ELR (cell line): ENCODE measurements at regions not wholly inside any gene's neighbourhood (a gene's known extent, or its start where the extent isn't known, plus 50 kb on each side); places are given as distances from the start of the nearest gene placed in this dataset.

Experiments used
- DNase-seq: peaks from one replicate; pipeline ENCODE4 v3.0.0-alpha.2; 2015; ENCODE audit warnings: low read depth

- DNase-seq, result no peak
Measured at GRCh38 chr2:64283641-64284361, 139.6 kb upstream of the PELI1 start.

GRCh38 chr2:64284751-64285150 is 140.5 kb upstream of the PELI1 start:
- no peak for DNase-seq

- DNase-seq, result no peak
Measured at GRCh38 chr2:64287202-64287740, 143.1 kb upstream of the PELI1 start.

GRCh38 chr2:64288321-64289193 is 144.3 kb upstream of the PELI1 start:
- DNase-seq, result peak; percentile 38

DNA sequence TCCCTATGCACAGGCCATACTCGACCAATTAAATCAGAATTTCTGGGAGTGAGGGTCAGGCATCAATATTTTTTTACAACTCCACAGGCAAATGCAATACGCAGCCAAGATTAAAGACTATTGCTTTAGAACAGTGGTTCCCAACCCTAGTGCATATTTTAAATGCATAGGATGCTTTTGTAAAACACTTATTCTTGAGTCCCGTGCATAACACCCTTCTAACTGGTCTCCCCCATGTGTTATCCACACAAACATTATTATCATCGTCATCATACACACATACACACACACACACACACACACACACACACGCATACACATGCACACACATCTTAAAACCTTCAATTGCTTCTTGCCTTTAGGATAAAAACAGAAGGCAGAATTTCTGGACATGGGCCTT is 145.0 kb upstream of the PELI1 start:
- DNase-seq, result no peak

GRCh38 chr2:64289737-64290136 is 145.5 kb upstream of the PELI1 start:
- no peak for DNase-seq

- DNase-seq, result peak; percentile 58
Measured at GRCh38 chr2:64291181-64291580, 147.0 kb upstream of the PELI1 start.

DNA sequence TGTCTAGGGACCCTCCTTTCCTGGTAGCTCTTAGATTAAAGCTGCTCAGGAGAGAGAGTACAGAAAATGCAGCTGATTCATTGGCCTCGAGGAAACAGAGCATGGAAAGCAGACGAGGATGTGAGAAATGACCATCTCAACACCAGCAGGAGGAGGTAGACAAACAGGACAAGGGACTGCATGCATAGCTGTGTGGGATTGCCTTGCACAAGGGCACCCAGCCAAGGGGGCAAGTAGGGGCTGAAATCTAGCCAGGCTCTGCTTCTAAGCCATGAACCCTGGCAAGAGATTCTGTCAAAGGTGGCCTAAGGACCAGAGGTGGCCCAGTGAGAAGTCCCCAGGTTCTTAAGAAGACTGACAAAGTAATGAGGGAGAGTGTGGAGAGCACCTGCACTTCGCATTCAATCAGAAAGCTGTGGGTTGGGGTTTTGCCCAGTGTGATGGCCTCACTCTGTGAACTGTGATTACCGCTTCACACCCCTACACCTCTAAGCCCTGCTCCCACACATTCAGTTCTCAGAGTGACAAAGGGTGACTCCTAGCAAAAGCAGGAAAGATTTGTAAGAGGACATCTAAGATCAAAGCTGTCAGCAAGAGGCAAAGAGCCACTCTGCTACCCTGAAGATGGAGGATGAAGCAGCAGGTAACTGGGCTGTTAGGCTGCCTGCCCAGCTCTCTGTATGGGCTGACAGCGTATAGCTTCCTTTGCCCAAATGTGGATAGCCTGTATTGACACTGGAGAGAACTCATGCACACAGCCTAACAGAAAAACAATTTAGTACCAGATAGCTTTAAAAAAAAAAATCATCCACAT is 151.3 kb upstream of the PELI1 start:
- no peak for DNase-seq

DNA sequence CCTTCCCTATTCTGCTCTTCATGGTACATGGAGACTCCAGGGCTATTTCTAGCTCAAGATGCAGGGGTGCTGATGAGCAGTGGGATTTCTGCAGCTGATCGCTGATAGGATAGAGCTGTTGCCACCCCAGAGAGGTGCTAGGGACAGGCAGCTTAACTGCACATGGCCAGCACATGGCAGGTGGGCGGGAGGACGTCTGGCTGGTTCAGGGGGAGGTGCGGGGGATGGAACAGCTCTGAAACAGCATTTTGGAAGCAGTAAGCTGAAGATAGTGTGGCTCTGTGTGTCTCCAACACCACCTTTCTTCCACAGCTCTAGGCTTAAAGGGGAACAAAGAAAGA is 151.9 kb upstream of the PELI1 start:
- no peak for DNase-seq

DNA sequence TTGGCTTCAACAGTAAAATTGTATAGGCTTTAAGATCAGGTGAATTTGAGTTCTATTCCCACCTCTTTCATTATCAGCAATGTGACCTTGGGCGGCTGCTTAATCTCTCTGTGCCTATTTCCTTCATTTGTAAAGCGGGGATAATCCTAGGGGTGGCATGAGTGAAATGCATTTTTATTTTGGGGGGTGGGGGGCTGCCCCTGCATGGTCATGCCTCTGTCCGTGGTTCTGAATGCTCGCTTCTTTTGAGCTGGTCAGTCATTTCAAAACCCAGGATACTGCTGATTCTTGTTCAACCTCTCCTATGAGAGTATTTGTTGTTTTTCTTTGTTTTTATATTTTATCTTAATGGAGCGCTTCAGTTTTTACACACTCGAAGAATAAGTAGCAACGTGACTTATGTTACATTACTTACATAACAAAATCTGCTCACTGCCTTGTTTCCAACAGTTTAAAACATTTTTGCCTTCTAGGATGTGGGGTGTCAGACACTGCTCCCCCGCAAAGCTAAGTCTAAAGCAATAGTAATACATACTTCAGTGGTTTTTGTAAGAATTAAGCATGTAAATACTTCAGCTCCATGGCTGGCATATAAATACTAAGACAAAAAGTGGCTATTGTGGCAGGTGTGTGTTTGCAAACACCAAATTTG is 152.6 kb upstream of the PELI1 start:
- DNase-seq, result no peak

DNA sequence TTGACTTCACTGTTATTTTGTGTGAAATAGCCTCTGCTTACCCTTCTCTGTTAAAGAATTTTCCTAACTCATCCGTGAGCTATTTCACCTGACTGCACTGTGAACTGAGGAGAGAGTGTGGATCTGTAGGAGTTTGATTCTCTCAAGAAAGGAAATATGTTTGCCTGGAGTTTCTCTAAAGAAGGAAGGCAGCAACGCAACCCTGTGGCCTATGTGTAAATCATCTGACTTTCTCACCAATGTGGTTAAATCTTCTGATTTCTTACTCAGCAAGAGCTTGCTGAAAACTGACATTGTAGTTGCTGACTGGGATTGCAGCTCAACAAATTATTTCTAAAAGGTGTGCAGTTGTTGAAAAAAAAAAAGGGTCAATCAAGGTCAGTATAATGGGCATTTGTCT is 153.9 kb upstream of the PELI1 start:
- no peak for DNase-seq

GRCh38 chr2:64300066-64300465 is 153.9 kb upstream of the LGALSL start:
- no peak for DNase-seq

- DNase-seq, result no peak
Measured at GRCh38 chr2:64303250-64303649, 150.7 kb upstream of the LGALSL start.

DNA sequence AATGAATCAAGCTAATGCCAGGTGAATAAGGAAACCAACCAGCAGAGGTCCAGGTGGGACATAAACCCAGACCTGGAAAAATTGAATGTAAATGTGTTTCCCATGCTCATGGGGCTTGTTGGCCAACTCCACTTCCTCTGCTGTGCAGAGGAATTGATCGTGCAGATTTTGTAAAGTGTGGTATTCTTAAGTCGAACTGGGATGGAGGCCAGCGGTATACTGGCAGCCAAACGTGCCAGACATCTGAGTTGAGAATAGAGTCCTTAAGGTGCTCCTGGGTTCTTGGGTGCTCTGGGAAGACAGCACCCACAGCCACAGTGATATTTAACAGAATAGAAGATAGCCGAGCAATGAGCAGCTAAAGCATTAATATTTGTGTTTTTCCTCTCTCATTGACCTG is 146.5 kb upstream of the LGALSL start:
- DNase-seq, result no peak

GRCh38 chr2:64311191-64311910 is 142.6 kb upstream of the LGALSL start:
- DNase-seq, result no peak

- peak; percentile 85 for DNase-seq
Measured at GRCh38 chr2:64311948-64312621, 141.9 kb upstream of the LGALSL start.

GRCh38 chr2:64312622-64313397 is 141.2 kb upstream of the LGALSL start:
- no peak for DNase-seq

DNA sequence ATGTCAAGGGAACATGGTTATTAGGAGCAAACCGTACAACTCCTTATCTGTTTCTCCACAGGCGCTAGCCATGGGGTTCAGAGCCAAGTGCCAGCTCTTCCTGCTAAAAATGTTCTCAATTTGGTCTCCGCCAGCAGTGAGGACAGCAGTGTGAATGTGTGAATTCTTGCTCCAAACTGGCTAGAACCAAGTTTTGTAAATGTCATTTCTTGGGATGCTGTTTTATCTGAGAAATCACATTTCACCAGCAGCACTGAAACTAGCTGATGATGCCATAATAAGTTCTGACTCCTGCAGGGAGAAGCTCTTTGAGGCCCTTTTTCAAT is 140.6 kb upstream of the LGALSL start:
- DNase-seq, result no peak

GRCh38 chr2:64315291-64315960 is 138.5 kb upstream of the LGALSL start:
- DNase-seq, result no peak
